Stomach (tissue), 8 donors: ENCODE measurements at regions not wholly inside any gene's neighbourhood (a gene's known extent, or its start where the extent isn't known, plus 50 kb on each side); places are given as distances from the start of the nearest gene placed in this dataset.

Experiments
- DNase-seq, 2 donors: peaks; one replicate each; pipeline versions ENCODE4 v3.0.0 to v3.0.0-alpha.2; 2013 to 2019
- H3K27ac ChIP-seq, 5 donors: fragments of 200-600 bp in 4 of 5; sonication (generic) in 4 of 5; one replicate each; pipeline ENCODE4 v1.5.1; 2013 to 2019; ENCODE audit warnings: mild to moderate bottlenecking in 1 of 5, moderate library complexity in 1 of 5
- H3K27me3 ChIP-seq, 3 donors: fragments of 200-600 bp; sonication (generic); one replicate each; pipeline ENCODE4 v1.5.1; 2017 to 2019; ENCODE audit warnings: mixed run types in 1 of 3
- H3K36me3 ChIP-seq, 4 donors: fragments of 200-600 bp; sonication (generic); 1 replicate in 3 of 4; 2 replicates in 1 of 4; pipeline ENCODE4 v1.5.1; 2016 to 2019
- H3K4me1 ChIP-seq, 4 donors: fragments of 200-600 bp; sonication (generic); one replicate each; pipeline ENCODE4 v1.5.1; 2016 to 2019
- H3K4me3 ChIP-seq, 4 donors: fragments of 200-600 bp; sonication (generic) in 3 of 4; one replicate each; pipeline ENCODE4 v1.5.1; 2016 to 2019; ENCODE audit warnings: mild to moderate bottlenecking in 1 of 4
- H3K9me3 ChIP-seq, 4 donors: fragments of 200-600 bp; sonication (generic); one replicate each; pipeline ENCODE4 v1.5.1; 2016 to 2019
- CTCF ChIP-seq, 7 experiments: fragments of 450-650 bp in 4 of 7; fragments of 200-600 bp in 3 of 7; sonication (generic) in 3 of 7; IDR thresholded peaks; one replicate each; pipeline ENCODE4 v1.5.1; 2016 to 2019; ENCODE audit warnings: antibody characterized with exemption in 7 of 7, control low read depth in 2 of 7, mild to moderate bottlenecking in 1 of 7
- EP300 ChIP-seq: sonication (generic); formaldehyde crosslinking; IDR thresholded peaks from one replicate; pipeline ENCODE4 v1.6.1; 2017; ENCODE audit warnings: antibody characterized with exemption
- POLR2A ChIP-seq, 4 donors: fragments of 450-650 bp; IDR thresholded peaks; one replicate each; pipeline ENCODE4 v1.6.1; 2016; ENCODE audit warnings: antibody characterized with exemption in 4 of 4, control low read depth in 2 of 4, mild to moderate bottlenecking in 1 of 4, moderate library complexity in 1 of 4
- POLR2AphosphoS5 ChIP-seq, 3 donors: sonication (generic); formaldehyde crosslinking; IDR thresholded peaks; one replicate each; pipeline ENCODE4 v1.6.1; 2016; ENCODE audit warnings: antibody characterized with exemption in 3 of 3
- WGBS, 5 donors: extraction: QIAGEN DNeasy Blood & Tissue Kit in 3 of 5; methylation state at CpG; one replicate each; pipeline versions ENCODE4 v1.1.5 to v1.1.7; 2013 to 2018; 5-methylcytosine and 5-hydroxymethylcytosine counted together
- intact Hi-C: fragments of 100-400 bp; cut with DNase I; formaldehyde crosslinking; loops from one replicate; pipeline ENCODE4 v1.15.1; 2023; ENCODE audit warnings: low total_unique reads
- donor health status: healthy with polysubstance abuse.
- donor health status: Bipolar disorder and iron deficiency.
- donor health status: healthy.

GRCh38 chr3:81268526-81268925 is 492.9 kb downstream of the GBE1 start:
- intact Hi-C loops = no loop called here
- WGBS, 5 donors = 83 to 92% (median 87%) methylated on average over 4 of the region's 4 CpGs
- no peak for DNase-seq
- Histone ChIP-seq H3K36me3 (no peaks in the 10 kb centered on the region), H3K4me1 (no peaks in the 10 kb centered on the region), H3K27ac (no peak overlapping the region), H3K27me3 (no peaks in the 10 kb centered on the region), H3K4me3 (no peak overlapping the region), H3K9me3 (no peaks in the 10 kb centered on the region)
- no peak for TF ChIP-seq EP300
- no peak for TF ChIP-seq CTCF (IDR thresholded peaks at IDR 0.05)
- TF ChIP-seq POLR2AphosphoS5 (IDR thresholded peaks at IDR 0.05) = no peak
- no peak for TF ChIP-seq POLR2A (IDR thresholded peaks at IDR 0.05)

- Histone ChIP-seq H3K4me3 (no peak overlapping the region), H3K4me1 (no peaks in the 10 kb centered on the region), H3K27me3 (no peaks in the 10 kb centered on the region), H3K9me3 (no peaks in the 10 kb centered on the region), H3K36me3 (no peaks in the 10 kb centered on the region), H3K27ac (no peak overlapping the region)
- no peak for DNase-seq
- TF ChIP-seq EP300 = no peak
- no peak for TF ChIP-seq POLR2A (IDR thresholded peaks at IDR 0.05)
- TF ChIP-seq CTCF (IDR thresholded peaks at IDR 0.05) = no peak
- TF ChIP-seq POLR2AphosphoS5 (IDR thresholded peaks at IDR 0.05) = no peak
- intact Hi-C loops = no loop called here
- WGBS, 5 donors = 87 to 96% (median 91%) methylated on average over 1 of the region's 1 CpG
Measured at GRCh38 chr3:81261996-81262395, 499.4 kb downstream of the GBE1 start.

- no peaks in the 10 kb centered on the region for H3K9me3 ChIP-seq
- intact Hi-C loops = no loop called here
- 81 to 88% (median 86%) methylated on average over 4 of the region's 4 CpGs for WGBS, 5 donors
- H3K27me3 ChIP-seq = no peaks in the 10 kb centered on the region
- H3K4me3 ChIP-seq = no peak overlapping the region
- no peaks in the 10 kb centered on the region for H3K36me3 ChIP-seq
- H3K27ac ChIP-seq = no peak overlapping the region
- H3K4me1 ChIP-seq = no peaks in the 10 kb centered on the region
- no peak for TF ChIP-seq POLR2A (IDR thresholded peaks at IDR 0.05)
- TF ChIP-seq POLR2AphosphoS5 (IDR thresholded peaks at IDR 0.05) = no peak
- no peak for TF ChIP-seq CTCF (IDR thresholded peaks at IDR 0.05)
- no peak for TF ChIP-seq EP300
- DNase-seq = no peak
Measured at GRCh38 chr3:81255463-81255862, 506.0 kb downstream of the GBE1 start.

- H3K4me3 ChIP-seq = no peak overlapping the region
- no peak overlapping the region for H3K27ac ChIP-seq
- no peaks in the 10 kb centered on the region for H3K36me3 ChIP-seq
- intact Hi-C loops = no loop called here
- H3K9me3 ChIP-seq = no peaks in the 10 kb centered on the region
- H3K4me1 ChIP-seq = no peaks in the 10 kb centered on the region
- DNase-seq = no peak
- no peaks in the 10 kb centered on the region for H3K27me3 ChIP-seq
- 89 to 97% (median 94%) methylated on average over 2 of the region's 2 CpGs for WGBS, 5 donors
- no peak for TF ChIP-seq POLR2A (IDR thresholded peaks at IDR 0.05)
- TF ChIP-seq POLR2AphosphoS5 (IDR thresholded peaks at IDR 0.05) = no peak
- TF ChIP-seq CTCF (IDR thresholded peaks at IDR 0.05) = no peak
- no peak for TF ChIP-seq EP300
Measured at GRCh38 chr3:81251096-81251495, 510.3 kb downstream of the GBE1 start.
